ENCODE measurements at regions not wholly inside any gene's neighbourhood (a gene's known extent, or its start where the extent isn't known, plus 50 kb on each side); places are given as distances from the start of the nearest gene placed in this dataset.

DNA sequence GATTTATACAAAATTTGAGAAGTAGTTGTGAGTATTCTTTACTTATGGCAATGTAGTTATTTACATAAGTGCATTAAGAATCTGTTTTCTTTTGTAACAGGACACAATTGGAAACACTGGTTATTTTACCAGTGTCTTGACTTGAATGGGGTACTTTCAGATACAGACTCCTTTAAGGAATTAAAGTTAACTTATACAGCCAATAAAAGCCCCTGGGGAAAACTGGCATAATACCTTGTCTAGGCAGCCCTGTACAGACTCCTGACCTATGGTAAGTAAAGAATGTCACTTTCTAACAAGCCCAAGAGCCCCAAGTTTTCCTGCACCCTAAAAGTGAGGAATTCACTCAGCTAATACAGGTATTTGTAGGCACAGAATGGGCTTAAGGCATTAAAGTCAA lies 241.8 kb downstream of the CPXCR1 start:
- no peaks in the 10 kb centered on the region for H3K9me3 ChIP-seq (ENCODE audit: control insufficient read depth, insufficient read depth, low read length)
- no peaks in the 10 kb centered on the region for H3K4me1 ChIP-seq (ENCODE audit: control insufficient read depth, insufficient read depth, low read length)
- no peak overlapping the region for H4K91ac ChIP-seq (ENCODE audit: insufficient read depth, low read depth, low read length)
- no peak overlapping the region for H4K5ac ChIP-seq (ENCODE audit: low read depth, low read length)
- H2BK5ac ChIP-seq (ENCODE audit: low read depth, low read length, poor library complexity, severe bottlenecking): no peak overlapping the region
- H3K9me1 ChIP-seq (ENCODE audit: insufficient read depth, low read length): no peaks in the 10 kb centered on the region
- H3K18ac ChIP-seq (ENCODE audit: low read depth, low read length): no peak overlapping the region
- H3K27me3 ChIP-seq (ENCODE audit: control insufficient read depth, insufficient read depth, low read length): no peaks in the 10 kb centered on the region
- H3K79me1 ChIP-seq (ENCODE audit: low read depth in 1 of 2, low read length in 2 of 2): no peaks in the 10 kb centered on the region
- intact Hi-C loops (cut with micrococcal nuclease) (no loop called here), dilution Hi-C loops (cut with HindIII; ENCODE audit: low sequenced_read_pairs, unreplicated experiment) (no loop called here), in situ Hi-C loops (cut with MboI; ENCODE audit: low sequenced_read_pairs) (no loop called here)
- H3K23ac ChIP-seq (ENCODE audit: low read depth, low read length): no peak overlapping the region
- no peak overlapping the region for H3K9ac ChIP-seq (ENCODE audit: low read depth, low read length)
- TF ChIP-seq, protein P1, sequence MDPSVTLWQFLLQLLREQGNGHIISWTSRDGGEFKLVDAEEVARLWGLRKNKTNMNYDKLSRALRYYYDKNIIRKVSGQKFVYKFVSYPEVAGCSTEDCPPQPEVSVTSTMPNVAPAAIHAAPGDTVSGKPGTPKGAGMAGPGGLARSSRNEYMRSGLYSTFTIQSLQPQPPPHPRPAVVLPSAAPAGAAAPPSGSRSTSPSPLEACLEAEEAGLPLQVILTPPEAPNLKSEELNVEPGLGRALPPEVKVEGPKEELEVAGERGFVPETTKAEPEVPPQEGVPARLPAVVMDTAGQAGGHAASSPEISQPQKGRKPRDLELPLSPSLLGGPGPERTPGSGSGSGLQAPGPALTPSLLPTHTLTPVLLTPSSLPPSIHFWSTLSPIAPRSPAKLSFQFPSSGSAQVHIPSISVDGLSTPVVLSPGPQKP (IDR thresholded peaks at IDR 0.05; ENCODE audit: borderline replicate concordance, low read depth, low read length): no peak
- TF ChIP-seq, protein P2, sequence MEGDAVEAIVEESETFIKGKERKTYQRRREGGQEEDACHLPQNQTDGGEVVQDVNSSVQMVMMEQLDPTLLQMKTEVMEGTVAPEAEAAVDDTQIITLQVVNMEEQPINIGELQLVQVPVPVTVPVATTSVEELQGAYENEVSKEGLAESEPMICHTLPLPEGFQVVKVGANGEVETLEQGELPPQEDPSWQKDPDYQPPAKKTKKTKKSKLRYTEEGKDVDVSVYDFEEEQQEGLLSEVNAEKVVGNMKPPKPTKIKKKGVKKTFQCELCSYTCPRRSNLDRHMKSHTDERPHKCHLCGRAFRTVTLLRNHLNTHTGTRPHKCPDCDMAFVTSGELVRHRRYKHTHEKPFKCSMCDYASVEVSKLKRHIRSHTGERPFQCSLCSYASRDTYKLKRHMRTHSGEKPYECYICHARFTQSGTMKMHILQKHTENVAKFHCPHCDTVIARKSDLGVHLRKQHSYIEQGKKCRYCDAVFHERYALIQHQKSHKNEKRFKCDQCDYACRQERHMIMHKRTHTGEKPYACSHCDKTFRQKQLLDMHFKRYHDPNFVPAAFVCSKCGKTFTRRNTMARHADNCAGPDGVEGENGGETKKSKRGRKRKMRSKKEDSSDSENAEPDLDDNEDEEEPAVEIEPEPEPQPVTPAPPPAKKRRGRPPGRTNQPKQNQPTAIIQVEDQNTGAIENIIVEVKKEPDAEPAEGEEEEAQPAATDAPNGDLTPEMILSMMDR (conservative IDR thresholded peaks at IDR 0.05; ENCODE audit: low read depth, low read length): no peak
- TF ChIP-seq CEBPB (IDR thresholded peaks at IDR 0.05; ENCODE audit: low read depth, low read length) (no peak), POLR2A (IDR thresholded peaks at IDR 0.05; ENCODE audit: low read depth, low read length) (no peak), RFX5 (IDR thresholded peaks at IDR 0.05; ENCODE audit: low read depth, low read length) (no peak), RAD21 (IDR thresholded peaks at IDR 0.05; ENCODE audit: low read length) (no peak), NFE2L2 (IDR thresholded peaks at IDR 0.05; ENCODE audit: low read depth, low read length) (no peak), RCOR1 (IDR thresholded peaks at IDR 0.05; ENCODE audit: insufficient replicate concordance, low read length) (no peak)
- CTCF ChIA-PET: no interaction called here
- no peak overlapping the region for H2BK15ac ChIP-seq (ENCODE audit: low read depth, low read length)
- no peak overlapping the region for H3K4me2 ChIP-seq (ENCODE audit: low read depth, low read length)
- no peak overlapping the region for H3K4me3 ChIP-seq (ENCODE audit: insufficient read depth, low read depth, low read length)
- H3K4ac ChIP-seq (ENCODE audit: low read depth, low read length): no peak overlapping the region
- H2AK5ac ChIP-seq (ENCODE audit: low read depth, low read length): no peak overlapping the region
- no peak for ATAC-seq (ENCODE audit: low read depth)
- H3K14ac ChIP-seq (replicated peaks; ENCODE audit: low read depth, low read length): no peak overlapping the region
- H3K56ac ChIP-seq (ENCODE audit: extremely low read depth, insufficient read depth, low read length): no peak overlapping the region
- no peaks in the 10 kb centered on the region for H3K36me3 ChIP-seq (ENCODE audit: control insufficient read depth, insufficient read depth, low read length)
- BruUV-seq (replicated peaks): no TSS peak
- H2BK120ac ChIP-seq (ENCODE audit: low read depth, low read length): no peak overlapping the region
- no peak overlapping the region for H2BK20ac ChIP-seq (ENCODE audit: low read depth, low read length)
- no peak overlapping the region for H4K8ac ChIP-seq (ENCODE audit: low read depth in 2 of 2, low read length in 2 of 2)
- H4K20me1 ChIP-seq (ENCODE audit: insufficient read depth, low read length): no peaks in the 10 kb centered on the region
- no peak for DNase-seq
- no peak overlapping the region for H2AK9ac ChIP-seq (replicated peaks; ENCODE audit: low read depth, low read length, poor library complexity)
- POLR2A ChIA-PET (ENCODE audit: unreplicated experiment): no interaction called here
- no peak overlapping the region for H2AFZ ChIP-seq (replicated peaks; ENCODE audit: low read length, poor library complexity)
- H3K27ac ChIP-seq (ENCODE audit: insufficient read depth, low read length): no peak overlapping the region
